NCI-H2107 (cell line): ENCODE measurements at regions not wholly inside any gene's neighbourhood (a gene's known extent, or its start where the extent isn't known, plus 50 kb on each side); places are given as distances from the start of the nearest gene placed in this dataset.

Experiments
- DNase-seq: peaks from one replicate; lab custom pipeline; 2025; lab: John Stamatoyannopoulos, UW

DNA sequence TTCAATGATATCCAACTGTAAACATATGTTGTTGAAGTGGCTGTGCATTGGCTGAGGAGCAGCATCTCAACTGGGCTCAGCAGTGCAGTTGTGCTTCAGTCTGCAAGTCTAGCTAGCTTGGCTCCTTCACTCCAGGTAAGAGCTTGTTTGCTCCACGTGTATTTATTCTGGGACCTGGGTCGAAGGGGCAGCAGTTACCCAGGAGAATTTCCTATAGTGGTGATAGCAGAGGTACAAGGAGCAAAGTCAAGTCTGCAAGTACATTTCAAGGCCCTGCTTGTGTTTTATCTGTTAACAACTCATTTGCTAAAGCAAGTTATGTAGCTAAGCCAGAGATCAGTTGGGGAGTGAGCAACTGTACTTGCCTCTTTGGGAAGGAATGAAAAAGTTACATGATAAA is 286.2 kb upstream of the UMPS start:
- DNase-seq: no peak

DNA sequence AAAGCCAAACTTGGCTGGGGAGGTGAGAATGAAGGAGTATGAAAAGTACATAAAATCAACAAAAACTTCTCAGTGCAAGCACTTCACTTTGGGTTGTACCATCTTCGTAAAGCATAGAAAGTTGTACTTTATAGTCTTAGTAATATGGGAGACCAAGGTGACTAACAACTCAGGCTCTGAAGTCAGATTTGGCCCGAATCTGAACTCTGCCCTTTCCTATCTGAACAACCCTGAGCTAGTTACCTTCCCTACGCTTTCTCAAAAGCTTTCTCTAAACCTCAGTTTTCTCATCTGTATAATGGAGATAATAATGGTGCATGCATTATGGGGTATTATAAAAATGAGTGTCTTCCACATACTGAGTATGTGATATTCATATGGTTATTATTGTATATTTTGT is 285.4 kb upstream of the UMPS start:
- no peak for DNase-seq

DNA sequence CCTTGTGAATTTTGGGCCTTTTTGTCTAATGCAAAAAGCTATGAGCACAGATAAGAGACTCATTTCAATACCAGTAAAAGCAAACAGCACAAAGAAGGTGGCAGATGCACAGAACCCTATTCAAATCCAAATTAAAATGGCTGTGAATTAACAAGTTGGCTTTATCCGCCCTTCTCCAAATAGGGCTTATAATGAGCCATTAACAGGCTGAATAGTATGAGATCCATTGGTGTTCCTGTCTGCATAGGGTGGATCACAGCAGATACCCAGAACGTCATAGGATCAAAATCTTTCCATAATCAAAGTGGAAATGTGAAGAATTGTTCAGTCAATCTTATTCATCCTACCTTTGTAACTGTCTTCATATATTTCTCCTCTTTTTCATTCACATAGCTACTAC is 282.4 kb upstream of the UMPS start:
- no peak for DNase-seq

DNA sequence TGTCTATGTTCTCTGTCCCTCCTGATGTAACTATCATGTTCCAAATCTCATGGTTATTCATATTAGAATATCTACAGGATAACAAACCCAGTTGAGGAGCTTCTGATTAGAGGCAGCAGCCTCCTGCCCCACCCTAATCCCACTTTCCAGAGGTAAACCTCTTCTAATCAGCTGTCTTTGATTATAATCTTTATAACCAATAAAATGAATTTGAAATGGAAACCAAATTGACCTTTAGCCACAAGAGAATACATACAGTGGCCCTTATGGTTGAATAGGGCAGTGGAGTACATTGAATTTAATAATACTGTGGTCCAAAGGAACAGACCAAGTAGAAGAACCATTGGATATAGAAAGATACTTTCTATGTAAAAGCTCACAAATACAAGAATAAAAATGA is 281.3 kb upstream of the UMPS start:
- no peak for DNase-seq

DNA sequence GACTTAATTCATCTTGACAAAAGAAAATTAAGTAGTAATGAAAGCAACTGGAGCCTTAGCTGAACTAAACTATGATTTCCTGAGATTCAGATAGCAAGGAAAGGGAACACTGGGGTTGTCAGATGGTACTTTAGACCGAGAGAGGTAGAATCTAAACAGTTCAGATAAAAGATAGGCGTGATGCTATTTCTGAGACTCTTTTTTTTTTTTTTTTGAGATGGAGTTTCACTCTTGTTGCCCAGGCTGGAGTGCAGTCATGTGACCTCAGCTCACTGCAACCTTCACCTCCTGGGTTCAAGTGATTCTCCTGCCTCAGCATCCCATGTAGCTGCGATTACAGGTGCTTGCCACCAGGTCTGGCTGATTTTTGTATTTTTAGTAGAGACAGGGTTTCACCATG is 279.9 kb upstream of the UMPS start:
- no peak for DNase-seq

DNA sequence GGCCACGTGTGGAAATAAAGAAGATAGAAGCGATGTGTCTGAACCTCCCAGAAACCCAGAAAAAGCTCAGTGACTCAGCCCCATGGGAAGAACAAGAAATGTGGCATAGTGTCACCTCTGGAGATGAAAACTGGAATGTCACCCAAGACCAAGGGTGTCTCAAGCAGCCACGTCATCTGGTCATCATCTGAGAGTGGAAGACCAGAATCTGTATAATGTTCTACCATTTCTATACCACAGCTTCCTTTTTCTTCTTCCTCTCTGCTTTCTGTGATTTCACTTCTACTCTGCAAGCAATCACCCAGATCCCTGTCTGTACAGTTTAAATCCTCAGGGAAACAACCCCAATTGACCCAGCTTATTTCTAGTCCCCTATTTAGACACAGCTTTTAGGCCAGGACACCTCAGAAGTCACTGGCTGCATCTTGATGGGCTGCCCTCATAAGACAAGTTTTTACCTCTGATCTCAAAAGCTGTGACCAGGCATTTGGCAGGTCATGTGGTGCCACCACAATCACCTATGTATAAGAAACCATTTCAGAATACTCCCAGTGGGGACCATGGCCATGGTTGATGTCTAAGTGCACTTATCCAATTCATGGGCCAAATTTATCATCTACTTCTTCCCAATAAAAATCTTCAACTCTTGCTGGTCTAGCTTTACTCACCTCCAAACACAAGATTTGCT is 278.5 kb upstream of the UMPS start:
- no peak for DNase-seq

DNA sequence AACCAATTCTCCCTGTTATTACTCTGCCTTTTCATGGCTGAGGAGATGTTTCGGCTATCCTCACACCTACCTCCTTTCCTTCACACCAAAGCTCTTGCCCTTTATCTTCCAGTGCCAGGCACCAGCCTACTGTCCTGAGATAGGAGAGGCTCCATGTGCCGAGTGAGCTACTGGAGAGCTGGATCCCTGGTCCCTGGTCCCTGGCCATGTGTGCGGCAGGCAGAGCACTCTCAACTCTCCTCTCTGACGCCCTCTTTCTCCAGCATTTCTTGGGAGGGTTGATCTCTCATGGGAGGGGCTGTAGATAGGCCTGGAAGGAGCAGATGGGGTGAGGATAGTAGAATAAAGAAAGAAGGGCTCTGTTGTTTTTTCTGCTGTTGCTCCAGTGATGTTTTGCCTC is 277.1 kb upstream of the UMPS start:
- DNase-seq: no peak

DNA sequence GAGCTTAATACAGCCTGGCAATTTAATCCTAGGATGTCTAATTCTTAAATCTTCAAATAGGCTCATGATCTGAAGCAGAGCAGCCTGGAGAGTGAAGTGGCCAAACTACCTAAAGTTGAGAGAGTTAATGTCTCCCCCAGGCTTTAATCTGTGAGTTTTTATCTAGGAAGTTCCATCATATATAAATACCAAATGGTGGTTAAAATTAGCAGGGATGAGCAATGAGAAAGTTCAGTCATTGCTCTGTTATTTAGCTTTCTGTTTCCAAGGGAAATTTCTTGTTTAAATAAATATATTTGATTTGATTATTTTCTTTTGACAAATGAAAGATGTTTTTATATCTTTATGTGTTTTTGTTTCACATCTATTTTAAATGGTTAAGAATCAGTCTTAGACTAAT is 274.4 kb upstream of the UMPS start:
- no peak for DNase-seq

DNA sequence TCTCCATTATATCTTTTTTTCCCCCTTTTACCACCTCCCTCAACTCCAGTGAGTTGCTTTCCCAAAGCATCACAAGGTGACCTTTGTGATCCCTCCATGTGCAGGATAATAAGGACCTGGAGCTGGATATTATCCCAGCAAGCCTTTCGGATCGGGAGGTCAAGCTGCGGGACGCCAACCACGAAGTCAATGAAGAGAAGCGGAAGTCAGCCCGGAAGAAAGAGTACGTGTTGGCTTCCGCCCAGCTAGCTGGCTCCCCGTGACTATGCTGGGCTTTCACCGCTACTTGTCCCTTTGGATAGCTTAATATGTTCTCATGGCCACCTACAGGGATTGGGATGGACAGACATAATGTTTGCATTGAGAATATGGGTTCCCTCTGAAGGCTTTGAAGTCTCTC is 273.7 kb upstream of the UMPS start:
- no peak for DNase-seq

DNA sequence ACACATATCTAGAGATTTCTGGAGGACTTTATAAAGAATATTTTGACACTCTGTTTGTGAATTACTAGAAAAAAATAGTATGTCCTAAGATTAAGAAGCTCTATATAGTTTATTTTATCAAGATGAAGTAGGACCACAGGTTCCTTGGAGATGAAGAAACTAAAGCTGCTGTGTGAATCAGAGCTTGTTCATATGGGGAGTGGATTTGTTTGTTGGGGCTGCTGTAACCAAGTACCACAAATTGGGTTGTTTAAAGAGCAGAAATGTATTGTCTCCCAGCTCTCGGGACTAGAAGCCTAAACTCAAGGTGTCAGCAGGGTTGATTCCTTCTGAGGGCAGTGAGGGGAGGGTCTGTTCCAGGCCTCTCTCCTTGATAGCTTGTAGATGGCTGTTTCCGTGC is 270.6 kb upstream of the UMPS start:
- no peak for DNase-seq

DNA sequence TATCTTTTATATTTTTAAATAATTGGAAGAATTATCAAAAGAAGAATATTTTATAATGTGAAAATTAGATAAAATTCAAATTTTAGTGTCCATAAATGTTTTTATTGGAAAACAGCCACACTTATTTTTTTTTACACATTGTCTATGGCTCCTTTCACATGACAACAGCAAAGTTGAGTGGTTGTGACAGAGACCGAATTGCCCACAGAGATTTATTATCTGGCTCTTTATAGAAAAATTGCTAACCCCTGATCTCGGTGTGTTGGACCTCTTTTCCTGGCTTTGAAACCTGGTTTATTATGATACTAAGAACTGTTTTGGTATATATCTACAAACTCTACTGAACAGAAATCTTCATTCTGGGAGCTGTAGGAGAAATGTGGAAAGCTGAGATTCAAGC is 269.1 kb upstream of the UMPS start:
- DNase-seq: no peak

DNA sequence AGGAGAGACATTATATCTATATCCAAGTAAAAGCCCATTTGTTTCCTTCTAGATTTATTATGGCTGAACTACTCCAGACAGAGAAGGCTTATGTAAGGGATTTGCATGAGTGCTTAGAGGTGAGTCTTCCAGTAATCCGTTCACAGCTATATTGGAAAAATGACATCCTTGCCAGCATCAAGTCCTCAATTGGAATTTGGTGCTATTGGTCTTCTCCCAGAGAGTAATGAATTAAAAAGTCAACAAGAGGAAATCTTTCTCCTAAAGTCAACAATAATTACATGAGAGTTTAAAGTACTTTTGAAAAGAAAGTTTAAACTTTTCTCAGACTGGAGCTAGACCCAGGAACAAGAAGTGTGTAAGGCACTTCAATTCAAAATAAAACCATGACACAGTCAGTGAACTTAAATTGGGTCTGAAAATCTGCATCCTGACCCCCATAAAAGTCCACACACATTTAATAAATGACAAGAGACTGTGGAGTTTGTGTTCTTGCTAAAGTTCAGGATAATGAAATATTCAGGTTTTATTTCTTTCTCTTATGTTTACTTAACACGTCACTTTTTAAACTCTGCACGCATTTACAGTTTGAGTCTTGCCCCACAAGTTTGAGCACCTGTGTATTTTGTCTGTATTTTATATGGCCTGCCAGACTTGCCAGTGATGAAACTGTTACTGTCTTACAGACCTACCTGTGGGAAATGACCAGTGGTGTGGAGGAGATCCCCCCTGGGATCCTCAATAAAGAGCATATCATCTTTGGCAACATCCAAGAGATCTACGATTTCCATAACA is 268.2 kb upstream of the UMPS start:
- DNase-seq: no peak

DNA sequence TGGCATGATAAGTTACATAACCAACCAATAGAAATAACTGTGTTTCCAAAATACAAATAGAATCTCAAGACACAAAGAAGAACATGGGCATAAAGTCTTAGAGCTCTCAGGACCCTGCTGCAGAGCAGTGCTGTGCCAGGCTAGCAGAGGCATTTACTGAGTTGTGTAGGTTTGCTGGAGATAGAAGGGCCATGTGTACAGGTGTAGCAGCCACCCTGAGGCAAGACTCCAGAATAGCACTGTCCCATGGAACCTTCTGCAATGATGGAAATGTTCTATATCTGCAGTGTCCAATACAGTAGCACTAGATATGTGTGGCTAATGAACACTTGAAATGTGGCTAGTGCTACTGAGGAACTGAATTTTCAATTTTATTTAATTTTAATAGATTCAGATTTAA is 267.0 kb upstream of the UMPS start:
- DNase-seq: no peak

DNA sequence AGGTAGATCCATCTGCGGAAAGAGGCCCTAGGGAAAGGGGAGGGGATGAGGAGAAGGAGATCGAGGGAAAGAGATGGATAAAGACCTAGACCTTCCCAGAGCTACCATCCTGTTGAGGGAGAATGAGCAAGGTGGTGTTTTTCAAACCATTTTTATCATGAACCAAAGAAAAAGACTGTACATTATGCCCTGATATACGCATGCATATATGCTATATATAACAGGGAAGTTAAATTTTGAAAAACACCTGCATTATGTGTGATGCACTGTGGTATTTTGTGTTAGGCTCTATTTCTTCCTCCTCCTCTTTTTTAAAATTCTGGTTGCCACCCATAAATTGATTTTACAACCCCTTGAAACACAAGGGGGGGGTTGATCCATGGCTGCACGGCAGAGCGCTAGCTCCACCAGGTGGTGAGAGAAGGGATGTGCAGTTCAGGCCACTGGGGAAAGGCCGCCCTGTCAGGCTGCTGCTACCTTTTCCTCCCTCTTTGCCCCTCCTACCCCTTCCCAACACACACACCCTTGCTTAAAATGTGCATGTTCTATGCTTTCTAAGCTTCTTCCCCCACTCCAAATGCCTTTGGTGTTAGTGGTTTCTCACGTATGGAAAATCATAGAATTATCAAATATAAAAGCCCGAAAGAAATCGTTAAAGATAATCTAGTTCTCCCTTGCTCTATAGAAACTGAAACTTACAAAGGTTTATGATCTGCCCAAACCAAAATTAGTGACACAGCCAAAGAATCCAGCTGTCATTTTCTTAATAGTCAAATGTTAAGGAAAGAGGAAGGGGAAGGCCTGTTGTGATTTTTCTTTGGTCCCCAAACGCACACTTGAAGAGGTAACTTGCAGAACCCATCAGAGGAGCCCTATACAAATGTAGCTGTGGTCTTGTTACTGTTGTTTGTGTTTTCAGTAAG is 262.0 kb upstream of the UMPS start:
- DNase-seq: peak; percentile 65

DNA sequence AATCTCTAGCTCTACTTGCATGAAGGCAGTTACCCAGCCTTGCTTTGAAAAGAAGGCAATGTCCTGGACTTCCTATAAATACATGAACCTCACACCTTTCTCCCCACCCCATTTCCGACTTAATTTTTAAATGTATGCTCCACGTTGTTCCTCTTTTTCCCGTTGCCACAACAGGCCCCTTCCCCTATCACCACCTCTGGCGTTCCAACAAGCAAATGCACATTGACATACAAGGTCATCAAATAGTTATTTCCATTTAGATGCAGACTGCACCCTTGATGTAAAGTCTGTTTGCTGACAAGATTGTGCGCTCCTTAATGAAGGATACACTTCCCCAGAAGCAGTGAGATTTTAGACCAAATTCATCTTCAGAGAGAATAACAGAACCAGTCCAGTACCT is 260.7 kb upstream of the UMPS start:
- DNase-seq: no peak

DNA sequence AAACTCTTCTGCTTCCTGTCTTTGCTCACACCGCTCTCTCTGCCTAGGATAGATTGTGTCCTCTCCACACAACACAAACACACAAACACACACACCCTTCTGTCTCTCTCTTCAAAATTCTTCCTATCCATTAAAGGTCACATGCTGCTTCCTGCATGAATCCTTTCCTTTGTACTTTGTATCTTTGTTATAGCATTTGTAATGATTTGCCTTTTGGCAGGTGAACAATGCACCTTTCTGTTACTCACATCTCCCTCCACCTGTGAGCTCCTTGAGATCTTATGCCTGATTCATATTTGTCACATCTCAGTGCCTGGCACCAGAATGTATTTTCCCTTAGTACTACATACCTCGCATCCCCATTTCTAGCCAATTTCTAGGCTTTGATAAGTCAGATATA is 251.4 kb upstream of the UMPS start:
- DNase-seq: no peak

DNA sequence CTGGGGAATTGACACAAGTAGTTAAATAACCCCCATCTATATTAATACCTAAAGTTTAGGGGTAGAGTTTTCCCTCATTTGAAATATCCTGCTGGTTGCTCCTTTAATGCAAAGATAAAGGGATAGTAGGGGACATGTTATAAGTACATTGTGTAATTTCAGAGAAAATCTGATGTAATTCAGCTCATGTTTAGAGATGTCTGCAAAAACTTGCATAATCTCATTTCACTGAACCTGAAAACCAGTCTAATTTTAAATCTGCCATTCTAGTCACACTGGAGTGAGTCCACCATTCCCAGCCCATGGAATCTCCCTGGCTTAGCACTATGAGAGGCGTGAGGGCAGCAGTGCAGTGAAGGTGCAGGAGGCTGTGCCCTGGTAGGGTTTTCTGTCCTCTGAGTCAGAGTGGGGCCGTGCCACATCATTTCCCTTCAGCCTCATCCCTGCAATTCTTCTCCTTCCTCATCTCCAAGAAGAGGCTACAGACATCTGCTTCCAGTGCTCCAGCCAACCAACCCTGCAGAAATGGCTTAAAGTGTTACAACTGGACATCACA is 246.3 kb upstream of the UMPS start:
- DNase-seq: no peak

DNA sequence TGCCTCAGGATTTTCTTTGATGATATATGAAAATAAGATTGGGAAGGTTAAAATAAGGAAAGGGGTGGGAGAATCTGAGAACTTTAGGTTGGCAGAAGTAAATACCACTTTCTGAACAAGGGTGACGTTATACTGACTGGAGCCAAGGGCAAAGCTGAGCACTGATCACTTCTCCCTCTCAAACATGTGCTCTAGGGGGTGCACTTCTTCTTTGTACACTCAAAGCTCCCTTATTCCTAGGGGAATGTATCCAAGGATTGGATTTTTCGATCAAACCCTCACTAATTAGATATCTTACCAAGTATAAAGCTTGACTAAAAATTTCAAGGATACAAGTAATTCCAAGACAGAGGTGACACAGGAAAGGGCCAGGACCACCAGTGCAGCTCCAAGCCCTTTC is 243.9 kb upstream of the UMPS start:
- no peak for DNase-seq

DNA sequence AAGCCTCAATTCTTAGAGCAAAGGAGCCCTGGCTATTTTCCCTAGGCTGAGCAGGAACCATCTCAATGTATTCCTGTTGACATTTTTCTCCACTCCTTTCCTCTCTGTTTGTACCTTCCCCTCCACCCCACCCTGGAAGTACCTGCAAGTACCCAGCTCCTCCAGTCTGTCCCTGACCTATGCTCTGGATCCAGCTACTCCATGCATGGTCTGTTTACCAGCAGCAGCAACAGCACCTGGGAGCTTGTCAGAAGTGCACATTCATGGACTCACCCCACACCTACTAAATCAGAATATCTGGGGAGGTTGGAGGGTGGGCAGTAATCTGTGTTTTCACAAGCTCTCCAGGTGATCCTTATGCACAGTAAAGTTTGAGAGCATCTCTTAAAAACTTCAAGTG is 240.7 kb upstream of the UMPS start:
- no peak for DNase-seq

DNA sequence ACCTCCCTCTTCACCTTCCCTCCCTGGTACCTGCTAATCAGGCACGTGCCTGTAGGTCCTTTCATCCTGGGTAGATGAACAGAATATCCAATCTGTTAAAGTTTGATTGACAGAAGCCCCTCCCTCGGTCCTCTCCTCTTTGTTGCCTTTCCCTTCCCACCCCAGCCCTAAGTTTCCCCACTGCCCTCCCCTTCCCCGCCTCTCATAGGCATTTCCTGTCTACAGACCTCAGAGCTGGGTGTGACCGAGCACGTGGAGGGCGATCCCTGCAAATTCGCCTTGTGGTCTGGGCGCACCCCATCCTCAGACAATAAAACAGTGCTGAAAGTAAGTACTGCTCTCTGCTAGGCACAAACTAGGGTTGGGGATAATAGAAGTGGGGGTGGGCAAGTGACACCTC is 239.2 kb upstream of the UMPS start:
- no peak for DNase-seq

DNA sequence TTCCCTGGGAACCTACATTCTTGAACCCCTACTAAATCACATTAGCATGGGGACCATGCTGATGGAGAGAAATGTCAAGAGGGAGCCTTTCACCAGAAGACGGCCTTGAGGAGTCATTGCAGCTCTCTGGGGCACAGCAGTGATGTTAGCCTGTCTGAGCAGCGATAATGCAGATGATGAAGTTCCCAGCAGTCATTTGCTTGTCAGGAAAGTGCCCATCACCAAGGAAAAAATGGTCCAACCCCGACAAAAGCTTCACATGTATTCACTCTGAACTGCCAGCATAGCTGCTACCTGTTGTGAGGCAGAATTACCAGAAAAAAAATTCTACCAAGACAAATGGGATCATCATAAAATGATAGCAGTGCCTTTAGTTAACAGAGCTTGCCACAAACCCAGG is 238.4 kb upstream of the UMPS start:
- DNase-seq: no peak

DNA sequence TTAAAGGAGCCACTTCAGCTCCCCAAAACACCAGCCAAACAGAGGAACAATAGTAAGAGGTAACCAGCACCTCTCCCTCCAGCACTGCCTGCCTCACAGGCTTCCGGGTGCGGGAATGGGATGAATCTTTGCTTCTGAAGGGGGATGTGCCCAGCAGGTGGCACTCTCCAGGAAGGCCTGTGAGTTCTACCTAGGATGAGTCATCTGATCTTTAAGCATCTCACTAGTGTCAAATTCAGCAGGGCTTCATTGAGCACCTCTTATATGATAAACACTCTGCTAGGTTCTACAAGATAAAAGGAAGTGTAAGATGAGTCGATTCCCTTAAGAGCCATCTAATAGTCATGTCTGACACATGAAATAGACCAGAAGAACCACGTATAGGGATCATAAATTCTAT is 237.4 kb upstream of the UMPS start:
- peak; percentile 91 for DNase-seq

DNA sequence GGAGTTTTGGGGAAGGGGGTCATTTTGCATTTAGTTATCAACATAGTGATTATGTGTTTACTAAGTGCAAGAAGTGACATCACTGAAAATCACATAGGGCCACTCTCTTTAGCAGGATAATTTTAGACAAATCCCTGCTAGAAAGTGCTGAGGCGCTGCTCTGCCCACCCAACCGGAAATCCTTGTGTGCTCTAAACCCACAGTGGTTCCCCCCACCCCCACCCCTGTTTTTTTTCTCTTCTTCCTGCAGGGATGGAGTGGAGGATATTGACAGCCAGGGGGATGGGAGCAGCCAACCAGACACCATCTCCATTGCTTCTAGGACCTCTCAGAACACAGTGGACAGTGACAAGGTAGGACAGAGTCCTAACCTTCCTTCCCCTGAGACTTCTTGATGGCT is 234.2 kb upstream of the UMPS start:
- DNase-seq: no peak
